H9 (cell line): ENCODE measurements at regions not wholly inside any gene's neighbourhood (a gene's known extent, or its start where the extent isn't known, plus 50 kb on each side); places are given as distances from the start of the nearest gene placed in this dataset.

Experiments used
- DNase-seq: peaks from one replicate; pipeline ENCODE4 v3.0.0-alpha.2; 2017
- H2AFZ ChIP-seq: one replicate; pipeline ENCODE4 v1.6.1; 2013; ENCODE audit warnings: mild to moderate bottlenecking, low read length, control low read depth, moderate library complexity
- H2AK5ac ChIP-seq: 2 replicates; pipeline ENCODE4 v1.6.1; 2013; ENCODE audit warnings: low read length, control low read depth, mixed read lengths; ENCODE audit not compliant: insufficient read length
- H2BK120ac ChIP-seq: one replicate; pipeline ENCODE4 v1.6.1; 2013; ENCODE audit warnings: low read depth, mild to moderate bottlenecking, low read length, control low read depth, inconsistent platforms; ENCODE audit not compliant: poor library complexity, severe bottlenecking
- H2BK12ac ChIP-seq: 2 replicates; pipeline ENCODE4 v1.6.1; 2013; ENCODE audit warnings: low read length, control low read depth, mixed read lengths, low read depth; ENCODE audit not compliant: insufficient read length
- H2BK15ac ChIP-seq: 2 replicates; pipeline ENCODE4 v1.6.1; 2013; ENCODE audit warnings: low read depth, low read length, control low read depth
- H2BK20ac ChIP-seq: one replicate; pipeline ENCODE4 v1.6.1; 2013; ENCODE audit warnings: low read depth, mild to moderate bottlenecking, low read length, control low read depth, inconsistent platforms; ENCODE audit not compliant: poor library complexity, severe bottlenecking
- H2BK5ac ChIP-seq: 2 replicates; pipeline ENCODE4 v1.6.1; 2013; ENCODE audit warnings: low read length, control low read depth, mixed read lengths; ENCODE audit not compliant: insufficient read length
- H3K14ac ChIP-seq: 2 replicates; pipeline ENCODE4 v1.6.1; 2013; ENCODE audit warnings: low read length, control low read depth; ENCODE audit not compliant: insufficient read depth
- H3K18ac ChIP-seq: 2 replicates; pipeline ENCODE4 v1.6.1; 2013; ENCODE audit warnings: low read depth, mild to moderate bottlenecking, mixed read lengths, low read length, control low read depth; ENCODE audit not compliant: insufficient read length
- H3K23ac ChIP-seq: 2 replicates; pipeline ENCODE4 v1.6.1; 2013; ENCODE audit warnings: low read length, control low read depth, mixed read lengths, low read depth; ENCODE audit not compliant: insufficient read length
- H3K23me2 ChIP-seq: 2 replicates; pipeline ENCODE4 v1.6.1; 2013; ENCODE audit warnings: low read depth, mild to moderate bottlenecking, mixed read lengths, low read length, control low read depth; ENCODE audit not compliant: insufficient read length, poor library complexity, severe bottlenecking
- H3K27ac ChIP-seq: 2 replicates; pipeline ENCODE4 v1.5.1; 2013; ENCODE audit warnings: low read length, control low read depth, mixed read lengths, low read depth; ENCODE audit not compliant: insufficient read length
- H3K27me3 ChIP-seq: 2 replicates; pipeline ENCODE4 v1.6.1; 2013; ENCODE audit warnings: low read length, control low read depth, inconsistent platforms; ENCODE audit not compliant: insufficient read depth
- H3K4ac ChIP-seq: 2 replicates; pipeline ENCODE4 v1.6.1; 2013; ENCODE audit warnings: low read depth, mild to moderate bottlenecking, control low read depth, inconsistent platforms, low read length, moderate library complexity
- H3K4me1 ChIP-seq: 2 replicates; pipeline ENCODE4 v1.6.1; 2013; ENCODE audit warnings: low read length, control low read depth, inconsistent platforms; ENCODE audit not compliant: insufficient read depth
- H3K4me2 ChIP-seq: 2 replicates; pipeline ENCODE4 v1.6.1; 2013; ENCODE audit warnings: low read length, control low read depth, mixed read lengths; ENCODE audit not compliant: insufficient read length, insufficient read depth
- H3K56ac ChIP-seq: 2 replicates; pipeline ENCODE4 v1.6.1; 2013; ENCODE audit warnings: low read depth, mild to moderate bottlenecking, mixed read lengths, low read length, control low read depth; ENCODE audit not compliant: insufficient read length
- H3K79me1 ChIP-seq: 2 replicates; pipeline ENCODE4 v1.6.1; 2013; ENCODE audit warnings: low read depth, mild to moderate bottlenecking, moderate library complexity, low read length, control low read depth, inconsistent platforms; ENCODE audit not compliant: insufficient read depth, poor library complexity, severe bottlenecking
- H3K79me2 ChIP-seq: 2 replicates; pipeline ENCODE4 v1.6.1; 2013; ENCODE audit warnings: low read length, control low read depth, inconsistent platforms; ENCODE audit not compliant: insufficient read depth
- H3K9ac ChIP-seq: 2 replicates; pipeline ENCODE4 v1.6.1; 2013; ENCODE audit warnings: low read length, control low read depth, mixed read lengths; ENCODE audit not compliant: insufficient read length; ENCODE audit errors: extremely low read depth
- H3K9me3 ChIP-seq: one replicate; pipeline ENCODE4 v1.6.1; 2013; ENCODE audit warnings: low read depth, low read length, inconsistent platforms; ENCODE audit not compliant: control insufficient read depth
- H3T11ph ChIP-seq: one replicate; pipeline ENCODE4 v1.6.1; 2013; ENCODE audit warnings: mild to moderate bottlenecking, low read length, control low read depth, inconsistent platforms
- H4K20me1 ChIP-seq: one replicate; pipeline ENCODE4 v1.6.1; 2013; ENCODE audit not compliant: control insufficient read depth, insufficient read length, insufficient read depth
- H4K5ac ChIP-seq: 2 replicates; pipeline ENCODE4 v1.6.1; 2013; ENCODE audit warnings: low read depth, mild to moderate bottlenecking, mixed read lengths, low read length, control low read depth; ENCODE audit not compliant: insufficient read length
- H4K8ac ChIP-seq: replicated peaks from 2 replicates; pipeline ENCODE4 v1.6.1; 2013; ENCODE audit warnings: low read length, control low read depth, mixed read lengths, low read depth; ENCODE audit not compliant: insufficient read length
- H4K91ac ChIP-seq: 2 replicates; pipeline ENCODE4 v1.6.1; 2013; ENCODE audit warnings: low read depth, mild to moderate bottlenecking, moderate library complexity, mixed read lengths, low read length, control low read depth; ENCODE audit not compliant: insufficient read length
- H3K27ac Mint-ChIP-seq, 3 experiments: 2 replicates in 2 of 3; 3 replicates in 1 of 3; pipeline ENCODE4 v1.8.0; 2020 to 2021; ENCODE audit warnings: mixed read lengths in 3 of 3, mild to moderate bottlenecking in 1 of 3, moderate library complexity in 1 of 3
- H3K27me3 Mint-ChIP-seq: 2 replicates; pipeline ENCODE4 v1.8.0; 2021; ENCODE audit warnings: low read depth, mild to moderate bottlenecking, moderate library complexity, mixed read lengths
- H3K36me3 Mint-ChIP-seq, 3 experiments: 2 replicates in 2 of 3; 3 replicates in 1 of 3; pipeline ENCODE4 v1.8.0; 2020 to 2021; ENCODE audit warnings: low read depth in 3 of 3, mixed read lengths in 3 of 3; ENCODE audit not compliant: insufficient read depth in 1 of 3
- H3K4me1 Mint-ChIP-seq, 2 experiments: 2 replicates each; pipeline ENCODE4 v1.8.0; 2020; ENCODE audit warnings: mixed read lengths in 2 of 2
- H3K4me3 Mint-ChIP-seq, 2 experiments: 2 replicates in 1 of 2; 3 replicates in 1 of 2; pipeline ENCODE4 v1.8.0; 2020 to 2021; ENCODE audit warnings: mild to moderate bottlenecking in 2 of 2, mixed read lengths in 2 of 2, moderate library complexity in 1 of 2
- H3K9me3 Mint-ChIP-seq, 2 experiments: 2 replicates in 1 of 2; 3 replicates in 1 of 2; pipeline ENCODE4 v1.8.0; 2020; ENCODE audit warnings: mild to moderate bottlenecking in 2 of 2, mixed read lengths in 2 of 2, moderate library complexity in 1 of 2
- CTCF ChIP-seq: fragments of 200-600 bp; sonication (generic); conservative IDR thresholded peaks from 3 replicates; pipeline ENCODE4 v1.8.0; 2021; ENCODE audit warnings: antibody characterized with exemption, mild to moderate bottlenecking

DNA sequence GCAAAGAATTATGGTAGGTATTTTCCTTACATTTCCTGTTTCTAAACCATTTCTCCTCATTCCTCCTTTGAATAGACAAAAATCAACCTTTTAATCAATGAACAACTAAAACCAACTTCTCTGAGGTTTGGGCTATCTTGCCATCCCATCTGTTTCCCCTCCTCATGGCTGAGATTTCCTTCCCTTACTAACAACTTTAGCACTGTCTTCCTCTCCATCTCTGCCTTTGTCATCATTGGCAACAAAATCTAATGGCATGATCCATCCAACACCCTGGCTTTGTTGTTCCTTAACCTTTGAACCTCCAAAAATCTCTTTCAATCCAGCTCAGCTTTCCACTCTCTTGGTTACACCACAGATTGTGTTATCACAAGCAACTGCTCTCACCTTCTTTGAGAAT is 95.3 kb upstream of the FAM136A start:
- Mint-ChIP-seq H3K36me3 (no peaks in the 10 kb centered on the region), H3K27ac (no peak overlapping the region), H3K9me3 (no peaks in the 10 kb centered on the region), H3K4me1 (no peaks in the 10 kb centered on the region), H3K27me3 (peaks cover 40% of the 10 kb centered on the region), H3K4me3 (no peak overlapping the region)
- no peak for TF ChIP-seq CTCF
- Histone ChIP-seq H2BK20ac (no peak overlapping the region), H3K27ac (no peak overlapping the region), H3K14ac (no peak overlapping the region), H4K8ac (no peak overlapping the region), H3K79me2 (no peaks in the 10 kb centered on the region), H3T11ph (no peak overlapping the region), H3K4me1 (no peaks in the 10 kb centered on the region), H3K23ac (no peak overlapping the region), H2BK12ac (no peak overlapping the region), H2BK15ac (no peak overlapping the region), H2BK5ac (no peak overlapping the region), H3K9ac (no peak overlapping the region), H3K27me3 (no peaks in the 10 kb centered on the region), H3K18ac (no peak overlapping the region), H2AK5ac (no peak overlapping the region), H3K56ac (no peak overlapping the region), H2AFZ (no peak overlapping the region), H4K91ac (no peak overlapping the region), H3K4me2 (no peak overlapping the region), H3K9me3 (no peaks in the 10 kb centered on the region), H3K79me1 (no peaks in the 10 kb centered on the region), H3K23me2 (no peaks in the 10 kb centered on the region), H3K4ac (no peak overlapping the region), H4K20me1 (no peaks in the 10 kb centered on the region), H4K5ac (no peak overlapping the region), H2BK120ac (no peak overlapping the region)
- no peak for DNase-seq
